ENCODE measurements at regions not wholly inside any gene's neighbourhood (a gene's known extent, or its start where the extent isn't known, plus 50 kb on each side); places are given as distances from the start of the nearest gene placed in this dataset.
"Not testable (repeated sequence)": the region's sequence is repeated elsewhere in the genome, so short reads cannot be mapped to it uniquely, and the experiment has no call there.

DNA sequence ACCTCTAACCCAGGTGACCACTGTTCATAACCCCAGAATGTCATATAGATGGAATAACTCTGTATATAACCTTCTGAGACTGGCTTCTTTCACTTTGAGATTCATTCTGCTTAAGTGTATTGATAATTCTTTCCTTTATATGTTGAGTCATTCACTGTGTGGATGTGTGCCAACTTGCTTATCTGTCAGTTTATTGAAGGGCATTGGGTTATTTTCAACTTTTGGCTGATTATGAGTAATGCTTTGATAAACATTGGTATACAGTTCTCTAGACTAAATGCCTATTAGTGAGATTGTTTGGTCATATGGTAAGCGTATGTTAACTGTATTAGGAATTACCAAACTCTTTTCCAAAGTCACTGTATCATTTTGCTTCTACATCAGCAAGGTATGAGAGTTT, 453.4 kb upstream of the SPTLC3 start:
- WGBS, 3 donors: 95 to 100% (median 100%) methylated on average over 1 of the region's 1 CpG
- no peak overlapping the region for H3K4me3 ChIP-seq
- no peak overlapping the region for H3K27ac ChIP-seq
- H3K9me3 ChIP-seq: no peaks in the 10 kb centered on the region
- H3K27me3 ChIP-seq (ENCODE audit: insufficient read depth in 3 of 3, low read length in 2 of 3): no peaks in the 10 kb centered on the region
- ATAC-seq (no peak), DNase-seq (no peak)
- H3K36me3 ChIP-seq (ENCODE audit: insufficient read depth in 1 of 2, low read depth in 1 of 2): no peaks in the 10 kb centered on the region
- intact Hi-C loops (cut with DNase I): no loop called here
- TF ChIP-seq, protein P1, sequence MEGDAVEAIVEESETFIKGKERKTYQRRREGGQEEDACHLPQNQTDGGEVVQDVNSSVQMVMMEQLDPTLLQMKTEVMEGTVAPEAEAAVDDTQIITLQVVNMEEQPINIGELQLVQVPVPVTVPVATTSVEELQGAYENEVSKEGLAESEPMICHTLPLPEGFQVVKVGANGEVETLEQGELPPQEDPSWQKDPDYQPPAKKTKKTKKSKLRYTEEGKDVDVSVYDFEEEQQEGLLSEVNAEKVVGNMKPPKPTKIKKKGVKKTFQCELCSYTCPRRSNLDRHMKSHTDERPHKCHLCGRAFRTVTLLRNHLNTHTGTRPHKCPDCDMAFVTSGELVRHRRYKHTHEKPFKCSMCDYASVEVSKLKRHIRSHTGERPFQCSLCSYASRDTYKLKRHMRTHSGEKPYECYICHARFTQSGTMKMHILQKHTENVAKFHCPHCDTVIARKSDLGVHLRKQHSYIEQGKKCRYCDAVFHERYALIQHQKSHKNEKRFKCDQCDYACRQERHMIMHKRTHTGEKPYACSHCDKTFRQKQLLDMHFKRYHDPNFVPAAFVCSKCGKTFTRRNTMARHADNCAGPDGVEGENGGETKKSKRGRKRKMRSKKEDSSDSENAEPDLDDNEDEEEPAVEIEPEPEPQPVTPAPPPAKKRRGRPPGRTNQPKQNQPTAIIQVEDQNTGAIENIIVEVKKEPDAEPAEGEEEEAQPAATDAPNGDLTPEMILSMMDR (IDR thresholded peaks at IDR 0.05): no peak
- H3K4me1 ChIP-seq: no peaks in the 10 kb centered on the region

DNA sequence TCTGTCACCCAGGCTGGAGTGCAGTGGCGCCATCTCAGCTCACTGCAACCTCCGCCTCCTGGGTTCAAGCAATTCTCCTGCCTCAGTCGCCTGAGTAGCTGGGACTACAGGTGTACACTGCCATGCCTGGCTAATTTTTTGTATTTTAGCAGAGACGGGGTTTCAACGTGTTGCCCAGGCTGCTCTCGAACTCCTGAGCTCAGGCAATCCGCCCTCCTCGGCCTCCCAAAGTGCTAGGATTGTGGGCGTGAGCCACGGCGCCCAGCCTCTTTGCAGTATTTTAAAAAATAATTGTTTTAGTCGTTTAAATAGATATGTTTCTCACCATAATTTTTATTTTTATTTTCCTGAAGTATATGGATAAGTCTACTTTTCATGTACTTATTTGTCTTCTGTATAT, 452.9 kb upstream of the SPTLC3 start:
- H3K9me3 ChIP-seq; H3K27me3 ChIP-seq (ENCODE audit: insufficient read depth in 3 of 3, low read length in 2 of 3); H3K4me3 ChIP-seq; H3K36me3 ChIP-seq (ENCODE audit: insufficient read depth in 1 of 2, low read depth in 1 of 2); intact Hi-C loops (cut with DNase I); H3K4me1 ChIP-seq; DNase-seq; H3K27ac ChIP-seq; ATAC-seq: not testable (repeated sequence)
- WGBS, 3 donors: 92 to 96% (median 93%) methylated on average over 11 to 12 of the region's 12 CpGs

DNA sequence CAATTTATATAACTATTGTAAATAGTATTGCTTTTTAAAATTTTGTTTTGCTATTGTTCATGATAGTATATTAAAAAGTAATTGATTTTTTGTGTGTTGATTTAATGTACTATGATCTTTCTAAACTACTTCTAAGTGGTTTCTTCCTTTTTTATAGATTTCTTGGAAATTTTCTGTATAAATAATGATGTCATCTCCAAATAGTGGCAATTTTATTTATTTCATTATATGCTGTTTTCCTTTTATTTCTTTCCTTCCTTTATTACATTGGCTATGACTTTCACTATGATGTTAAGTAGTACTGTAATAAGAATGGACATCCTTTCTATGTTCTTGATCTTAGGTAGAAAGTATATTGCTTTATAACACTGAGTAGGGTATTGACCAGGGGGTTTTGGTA, 451.5 kb upstream of the SPTLC3 start:
- H3K27ac ChIP-seq: no peak overlapping the region
- H3K36me3 ChIP-seq (ENCODE audit: insufficient read depth in 1 of 2, low read depth in 1 of 2): no peaks in the 10 kb centered on the region
- peaks cover 5% of the 10 kb centered on the region for H3K9me3 ChIP-seq
- no peaks in the 10 kb centered on the region for H3K27me3 ChIP-seq (ENCODE audit: insufficient read depth in 3 of 3, low read length in 2 of 3)
- DNase-seq (no peak), ATAC-seq (no peak)
- intact Hi-C loops (cut with DNase I): no loop called here
- no peak overlapping the region for H3K4me3 ChIP-seq
- TF ChIP-seq, protein P1 (IDR thresholded peaks at IDR 0.05): no peak
- H3K4me1 ChIP-seq: no peaks in the 10 kb centered on the region

DNA sequence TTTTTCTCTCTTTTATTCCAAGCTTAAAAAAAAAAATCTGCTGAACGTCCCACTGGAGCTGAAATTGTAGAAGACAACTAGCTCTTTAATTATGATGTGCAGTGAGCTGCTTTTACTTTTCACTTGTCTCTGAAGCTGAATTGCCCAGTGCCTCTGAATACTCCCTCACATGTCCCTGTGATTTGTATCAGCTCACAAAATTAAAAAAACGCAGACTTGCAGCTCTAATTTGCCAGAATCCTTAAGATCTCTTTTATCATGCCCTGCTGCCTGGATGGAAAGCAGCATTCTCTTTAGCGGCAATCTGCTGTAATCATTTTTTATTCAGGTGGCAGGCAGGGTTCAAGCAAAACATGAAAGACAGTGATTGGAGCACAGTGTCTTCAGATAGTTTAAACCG, 443.8 kb upstream of the SPTLC3 start:
- Histone ChIP-seq H3K9me3 (peaks cover 5% of the 10 kb centered on the region), H3K27ac (no peak overlapping the region), H3K4me1 (no peaks in the 10 kb centered on the region), H3K36me3 (ENCODE audit: insufficient read depth in 1 of 2, low read depth in 1 of 2) (no peaks in the 10 kb centered on the region), H3K4me3 (no peak overlapping the region), H3K27me3 (ENCODE audit: insufficient read depth in 3 of 3, low read length in 2 of 3) (no peaks in the 10 kb centered on the region)
- no peak for DNase-seq
- ATAC-seq: no peak
- TF ChIP-seq, protein P1 (IDR thresholded peaks at IDR 0.05): no peak
- 42 to 62% (median 48%) methylated on average over 4 of the region's 4 CpGs for WGBS, 3 donors
- intact Hi-C loops (cut with DNase I): no loop called here

DNA sequence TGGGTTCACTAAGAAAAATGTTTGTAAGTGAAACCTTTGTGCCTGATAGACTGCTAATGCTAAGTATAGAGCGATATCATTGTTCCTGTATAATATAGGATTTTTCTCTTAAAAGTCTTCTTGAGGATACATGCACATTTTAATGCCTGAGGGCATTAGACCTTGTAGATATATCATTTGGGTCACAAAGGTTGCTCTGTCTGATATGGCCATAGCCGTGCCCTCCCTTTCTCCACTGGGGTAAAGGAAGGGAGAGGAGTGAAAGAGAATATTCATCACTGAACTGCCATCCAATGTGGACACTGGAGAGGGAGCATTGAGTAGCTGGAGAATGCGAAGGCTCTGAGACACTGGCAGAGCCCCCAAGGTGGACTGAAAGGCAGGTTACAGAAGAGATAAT, 442.2 kb upstream of the SPTLC3 start:
- Histone ChIP-seq H3K36me3 (ENCODE audit: insufficient read depth in 1 of 2, low read depth in 1 of 2) (no peaks in the 10 kb centered on the region), H3K4me3 (no peak overlapping the region), H3K4me1 (no peaks in the 10 kb centered on the region), H3K27ac (no peak overlapping the region), H3K27me3 (ENCODE audit: insufficient read depth in 3 of 3, low read length in 2 of 3) (no peaks in the 10 kb centered on the region), H3K9me3 (no peaks in the 10 kb centered on the region)
- no peak for DNase-seq
- intact Hi-C loops (cut with DNase I): no loop called here
- ATAC-seq: no peak
- WGBS, 3 donors: 94 to 98% (median 95%) methylated on average over 3 of the region's 3 CpGs
- TF ChIP-seq, protein P1 (IDR thresholded peaks at IDR 0.05): no peak
